Stimulated activated naive CD4-positive, alpha-beta T cell (primary cell): ENCODE measurements at regions not wholly inside any gene's neighbourhood (a gene's known extent, or its start where the extent isn't known, plus 50 kb on each side); places are given as distances from the start of the nearest gene placed in this dataset.

Experiments used
- DNase-seq, 6 experiments: peaks; one replicate each; lab custom pipeline; 2025; lab: John Stamatoyannopoulos, UW

DNA sequence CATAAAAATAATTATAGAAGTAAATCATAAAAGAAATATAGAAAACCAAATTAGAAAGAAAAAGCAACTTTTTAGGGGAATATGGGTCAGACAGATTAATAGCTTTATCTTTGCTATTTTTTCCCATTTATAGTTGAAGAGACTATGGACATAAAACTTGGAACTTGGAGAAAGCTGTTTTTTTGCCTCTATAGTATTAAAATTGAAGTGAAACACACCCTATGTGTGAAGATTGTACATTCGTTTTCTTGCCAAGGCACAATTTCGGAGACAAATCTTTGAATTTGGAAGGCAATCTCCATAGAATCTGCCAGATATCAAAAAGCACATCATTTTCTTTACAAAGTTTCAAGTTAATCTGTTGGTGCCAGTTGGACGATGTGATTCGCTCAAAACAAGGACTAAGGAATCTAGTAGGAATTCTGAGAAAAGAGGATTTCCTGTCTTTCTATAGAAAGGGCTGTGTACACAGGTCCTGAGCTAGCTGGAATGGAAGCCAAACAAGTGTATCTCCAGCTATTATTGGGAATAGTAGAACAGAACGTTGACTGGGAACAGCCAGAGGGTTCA, 156.3 kb downstream of the SLC7A11 start:
- no peak for DNase-seq

DNA sequence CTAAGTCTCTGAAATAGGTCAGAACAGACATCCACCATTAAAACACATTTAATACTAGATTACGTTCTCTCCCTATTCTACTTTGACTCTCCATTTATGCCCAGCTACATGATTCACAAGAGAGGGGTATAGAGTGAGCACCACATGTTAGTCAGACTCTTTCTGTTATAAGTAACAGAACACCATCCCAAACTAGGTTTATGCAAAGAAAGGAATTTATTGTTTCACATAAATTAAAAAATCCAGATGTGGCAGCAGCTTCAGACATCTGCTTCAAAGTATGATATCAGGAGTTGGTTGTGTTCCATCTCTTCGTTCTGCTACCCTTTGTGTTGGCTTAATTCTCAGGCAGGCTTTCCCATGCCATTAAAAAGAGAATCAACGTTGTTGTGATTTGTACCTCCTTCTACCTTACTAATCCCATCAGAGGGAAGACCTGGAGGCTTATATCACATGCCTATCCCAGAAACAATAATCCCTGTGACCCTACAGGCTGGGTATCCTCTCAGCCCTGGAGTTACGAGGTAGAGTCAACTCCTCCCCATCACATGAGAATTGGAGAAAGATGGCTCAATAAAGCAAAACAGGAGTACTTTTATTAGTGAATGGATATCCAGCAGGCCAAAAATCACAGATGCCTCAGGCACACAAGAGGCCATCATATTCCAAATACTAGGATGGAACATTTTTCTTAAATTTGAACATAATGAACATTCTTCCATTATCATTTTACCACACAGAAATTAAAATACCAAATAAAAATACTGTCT, 163.2 kb downstream of the SLC7A11 start:
- no peak for DNase-seq

DNA sequence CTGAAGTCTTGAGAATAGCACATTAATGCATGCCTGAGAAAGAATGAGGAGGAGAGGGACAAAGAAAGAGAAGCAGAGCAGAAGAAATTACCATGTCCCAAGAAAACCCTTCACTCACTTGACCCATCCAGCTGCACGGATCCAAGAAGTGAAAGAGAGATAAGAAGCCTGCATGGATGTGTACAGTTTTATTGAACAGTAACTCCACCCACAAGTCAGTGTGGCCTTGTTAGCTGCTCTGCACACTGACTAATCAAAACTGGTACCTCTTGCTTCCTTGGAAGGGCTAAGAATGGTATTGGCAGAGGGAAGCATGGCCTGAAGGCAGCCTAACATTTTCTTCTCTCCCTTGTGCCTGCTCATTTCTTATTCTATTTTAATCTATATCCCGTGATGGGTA, 163.9 kb downstream of the SLC7A11 start:
- no peak for DNase-seq

DNA sequence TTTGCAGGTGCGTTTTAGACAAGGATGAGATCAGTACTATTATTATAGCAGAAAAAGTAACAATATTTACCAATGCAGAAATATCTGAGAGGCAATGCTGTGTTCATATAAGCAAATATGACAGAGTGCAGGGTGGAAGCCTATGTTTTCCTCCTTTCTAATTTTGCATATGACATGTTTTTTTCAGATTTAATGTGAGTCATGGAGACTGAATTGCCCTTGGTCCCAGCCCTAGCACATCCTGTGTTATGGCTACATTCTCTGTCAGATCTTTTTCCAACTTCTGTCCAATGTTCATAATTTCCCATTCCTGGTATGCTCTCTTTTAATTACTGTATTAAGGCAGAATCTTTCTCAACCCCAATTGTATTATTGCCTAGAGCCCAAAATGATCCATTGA, 165.6 kb downstream of the SLC7A11 start:
- no peak for DNase-seq

DNA sequence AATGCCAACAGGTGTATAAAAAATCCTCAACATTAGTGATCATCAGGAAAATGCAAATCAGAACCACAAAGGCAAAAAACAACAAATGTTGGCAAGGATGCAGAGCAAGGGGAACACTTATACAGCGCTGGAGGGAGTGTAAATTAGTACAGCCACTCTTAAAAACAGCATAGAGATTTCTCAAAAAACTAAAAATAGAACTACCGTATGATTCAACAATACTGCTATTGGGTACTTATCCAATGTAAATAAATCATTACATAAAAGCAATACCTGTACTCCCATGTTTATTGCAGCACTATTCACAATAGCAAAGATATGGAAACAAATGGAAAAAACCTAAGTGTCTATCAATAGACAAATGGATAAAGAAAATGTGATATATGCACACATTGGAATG, 171.3 kb downstream of the SLC7A11 start:
- DNase-seq = no peak

DNA sequence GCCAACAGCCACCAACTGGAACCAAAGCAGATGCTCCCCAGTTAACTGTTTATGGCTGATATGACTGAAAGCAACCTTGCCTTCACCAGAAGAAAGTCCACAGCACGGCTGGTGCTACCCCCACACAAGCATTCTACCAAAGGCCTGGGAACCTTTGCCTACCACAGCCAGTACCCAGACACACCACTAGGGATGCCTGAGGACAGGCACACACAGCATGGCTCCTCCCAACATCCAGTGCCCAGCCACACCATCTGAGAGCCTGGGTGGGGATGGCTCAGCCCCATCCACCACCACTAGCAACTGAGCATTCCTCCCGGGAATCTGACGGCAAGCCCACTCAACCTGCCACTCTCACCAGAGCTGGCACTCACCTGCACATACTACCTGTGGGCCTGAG, 178.6 kb downstream of the SLC7A11 start:
- DNase-seq = no peak

DNA sequence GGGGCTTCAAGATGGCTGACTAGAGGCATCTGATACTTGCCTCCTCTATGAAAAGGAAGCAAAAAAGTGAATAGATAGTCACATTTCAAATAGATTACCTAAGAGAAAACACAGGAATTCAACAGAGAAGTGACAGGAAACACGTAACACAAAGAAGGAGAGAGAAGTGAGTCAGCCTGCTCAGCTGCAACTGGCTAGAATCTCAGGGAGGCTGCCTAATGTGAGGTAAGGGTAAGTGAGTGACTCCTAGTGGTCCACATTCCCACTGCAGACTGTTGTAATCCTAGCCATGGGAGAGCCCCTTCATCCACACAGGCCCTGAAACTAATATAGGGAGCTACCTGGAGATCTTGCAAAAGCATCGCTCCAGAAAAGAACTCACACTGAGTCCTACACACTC, 179.2 kb downstream of the SLC7A11 start:
- DNase-seq = no peak

DNA sequence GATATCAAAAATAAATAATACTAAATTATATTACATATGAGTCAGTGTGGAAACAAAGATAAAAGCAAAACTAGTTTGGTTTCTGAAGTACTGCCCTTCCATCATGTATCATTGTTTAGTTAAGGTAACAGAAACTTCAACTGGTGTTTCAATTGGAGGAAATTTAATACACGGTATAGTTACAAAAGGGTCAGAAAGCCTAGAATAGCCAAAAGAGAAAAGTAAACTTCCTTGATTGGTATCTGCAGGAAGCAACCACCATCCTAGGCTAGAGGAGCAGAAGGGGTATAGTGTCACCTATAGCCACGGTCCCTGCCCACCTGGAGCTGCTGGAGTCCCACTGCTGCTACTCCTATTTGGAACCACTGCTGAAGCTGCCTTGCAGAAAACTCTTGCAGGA, 185.6 kb downstream of the SLC7A11 start:
- no peak for DNase-seq

DNA sequence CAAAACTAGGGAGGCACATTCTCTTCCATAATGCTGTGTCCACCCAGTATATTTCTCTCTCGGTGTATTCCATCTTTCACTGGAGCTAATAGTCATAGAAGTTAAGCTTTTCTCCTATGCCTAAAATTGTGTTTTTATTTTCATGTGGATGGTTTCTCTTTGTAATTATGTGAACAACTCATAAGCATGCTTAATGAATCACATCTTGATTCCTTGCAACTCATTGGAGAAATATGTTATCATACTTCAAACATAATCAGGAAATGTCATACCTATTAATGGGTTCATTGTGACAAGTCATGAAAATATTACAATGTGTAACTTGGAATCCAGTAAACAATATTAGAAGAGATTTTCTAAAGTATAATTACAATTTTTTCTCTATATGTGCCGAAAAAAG, 186.3 kb downstream of the SLC7A11 start:
- DNase-seq = no peak

DNA sequence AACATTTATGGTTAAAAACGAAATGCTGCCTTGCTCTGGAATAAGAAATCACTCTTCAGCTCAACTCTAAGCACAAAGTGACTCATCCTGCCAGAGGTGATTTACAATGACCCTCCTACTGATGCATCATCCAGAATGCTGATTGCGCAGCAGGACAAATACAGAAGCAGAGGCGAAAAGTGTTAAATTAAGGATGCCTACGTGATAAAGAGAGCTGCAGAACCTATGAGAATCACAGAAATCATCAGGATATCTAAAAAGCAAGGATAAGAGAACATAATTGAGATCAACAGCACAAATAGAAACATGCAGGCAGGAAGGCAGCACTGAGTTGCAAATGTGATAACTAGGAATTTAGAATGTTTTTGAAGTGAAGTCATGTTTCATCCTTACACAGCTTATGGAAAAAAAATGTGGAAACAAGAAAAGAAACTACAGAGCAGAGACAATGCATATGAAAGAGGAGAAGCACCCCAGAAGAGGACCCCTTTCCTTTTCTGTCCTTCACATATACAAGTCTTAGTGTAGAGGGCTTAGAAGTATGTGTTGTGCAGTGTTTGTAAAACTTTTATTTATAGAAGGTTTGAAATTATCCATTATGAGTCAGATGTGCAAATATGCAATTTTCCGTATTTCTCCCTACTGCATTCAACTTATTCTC, 188.4 kb downstream of the SLC7A11 start:
- no peak for DNase-seq

DNA sequence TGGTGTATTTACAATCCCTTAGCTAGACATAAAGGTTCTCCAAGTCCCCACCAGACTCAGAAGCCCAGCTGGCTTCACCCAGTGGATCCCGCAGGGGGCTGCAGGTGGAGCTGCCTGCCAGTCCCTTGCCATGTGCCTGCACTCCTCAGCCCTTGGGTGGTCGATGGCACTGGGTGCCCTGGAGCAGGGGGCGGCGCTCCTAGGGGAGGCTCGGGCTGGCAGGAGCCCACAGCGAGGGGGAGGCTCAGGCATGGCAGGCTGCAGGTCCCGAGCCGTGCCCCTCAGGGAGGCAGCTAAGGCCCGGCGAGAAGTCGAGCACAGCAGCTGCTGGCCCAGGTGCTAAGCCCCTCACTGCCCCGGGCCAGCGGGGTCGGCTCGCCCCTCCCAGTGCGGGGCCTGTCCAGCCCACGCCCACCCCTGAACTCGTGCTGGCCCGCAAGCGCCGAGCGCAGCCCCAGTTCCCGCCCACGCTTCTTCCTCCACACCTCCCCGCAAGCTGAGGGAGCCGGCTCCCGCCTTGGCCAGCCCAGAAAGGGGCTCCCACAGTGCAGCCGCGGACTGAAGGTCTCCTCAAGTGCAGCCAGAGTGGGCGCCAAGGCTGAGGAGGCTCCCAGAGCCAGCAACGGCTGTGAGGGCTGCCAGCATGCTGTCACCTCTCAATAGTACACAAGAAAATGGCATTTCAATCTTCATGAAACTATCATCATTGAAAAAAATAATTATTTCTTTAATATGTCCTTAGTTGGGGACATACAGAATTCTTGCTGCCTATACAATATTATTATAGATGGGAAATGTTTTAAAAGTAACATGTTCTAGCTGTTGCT, 189.1 kb downstream of the SLC7A11 start:
- DNase-seq = no peak

DNA sequence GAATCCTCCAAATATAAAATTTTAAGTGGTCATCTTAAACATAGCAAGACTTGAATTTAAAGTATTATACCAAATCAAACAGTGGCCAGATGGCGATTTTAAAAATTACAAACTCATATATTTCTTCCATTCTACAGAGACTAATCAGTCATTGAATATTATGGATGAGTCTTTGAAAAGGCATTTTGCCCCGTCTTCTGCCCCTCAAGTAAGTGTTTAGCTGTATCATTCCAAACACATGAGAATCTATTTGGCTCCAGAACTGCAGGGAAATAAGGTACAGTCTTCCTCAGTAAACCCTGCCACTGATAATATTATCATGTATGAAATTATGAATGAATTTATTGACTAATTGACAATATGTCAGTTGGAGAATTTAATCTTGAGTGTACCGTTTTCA, 191.0 kb downstream of the SLC7A11 start:
- no peak for DNase-seq

DNA sequence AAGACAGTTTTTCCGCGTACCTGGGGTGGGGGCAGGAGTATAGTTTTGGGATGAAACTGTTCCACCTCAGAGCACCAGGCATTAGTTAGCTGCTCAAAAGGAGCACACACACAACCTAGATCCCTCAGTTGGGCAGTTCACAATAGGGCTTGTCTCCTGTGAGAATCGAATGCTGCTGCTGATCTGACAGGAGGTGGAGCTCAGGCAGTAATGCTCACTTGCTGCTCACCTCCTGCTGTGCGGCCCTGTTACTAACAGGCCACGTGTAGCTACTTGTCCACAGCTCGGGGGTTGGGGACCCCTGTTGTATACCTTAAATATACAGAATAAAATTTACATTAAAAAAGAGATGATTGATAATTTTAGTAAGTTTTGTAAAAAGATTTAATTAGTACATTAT, 191.5 kb downstream of the SLC7A11 start:
- no peak for DNase-seq

DNA sequence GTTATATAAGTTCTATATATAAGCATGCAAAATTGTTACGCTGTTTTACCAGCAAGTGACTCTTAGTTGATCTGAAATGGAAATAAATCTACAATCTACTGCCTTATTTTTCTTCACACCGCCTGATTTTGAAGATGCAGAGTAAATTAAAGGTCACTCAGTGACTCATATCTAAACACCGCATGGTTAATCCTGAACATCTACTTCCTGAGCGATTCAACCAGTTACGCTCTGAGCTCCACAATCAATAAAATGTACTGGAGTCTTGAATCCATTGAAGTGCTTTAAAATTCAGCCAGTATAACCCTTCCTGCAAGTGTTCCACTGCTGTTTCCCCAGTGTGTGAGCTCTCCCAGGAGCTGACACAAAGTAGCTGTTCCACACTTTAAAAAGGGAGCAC, 192.8 kb downstream of the SLC7A11 start:
- no peak for DNase-seq

DNA sequence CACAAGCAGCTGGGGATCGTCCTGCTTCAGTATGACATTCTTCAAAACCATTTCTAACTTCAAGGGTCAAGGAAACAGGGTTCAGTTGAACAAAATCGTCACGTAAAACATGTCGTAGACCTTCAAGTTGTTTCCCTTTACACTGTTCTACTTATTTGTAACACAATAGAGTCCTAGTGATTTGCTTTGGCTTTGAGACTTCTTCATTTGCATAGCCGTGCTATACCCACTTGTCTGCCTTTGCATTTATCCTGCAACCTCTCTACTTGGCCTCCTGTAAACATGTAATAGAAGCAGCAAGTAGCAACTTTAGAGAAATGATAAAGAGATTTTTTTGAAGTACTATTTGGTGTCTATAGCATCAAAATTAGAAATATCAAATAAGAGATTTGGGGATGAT, 194.9 kb downstream of the SLC7A11 start:
- no peak for DNase-seq

DNA sequence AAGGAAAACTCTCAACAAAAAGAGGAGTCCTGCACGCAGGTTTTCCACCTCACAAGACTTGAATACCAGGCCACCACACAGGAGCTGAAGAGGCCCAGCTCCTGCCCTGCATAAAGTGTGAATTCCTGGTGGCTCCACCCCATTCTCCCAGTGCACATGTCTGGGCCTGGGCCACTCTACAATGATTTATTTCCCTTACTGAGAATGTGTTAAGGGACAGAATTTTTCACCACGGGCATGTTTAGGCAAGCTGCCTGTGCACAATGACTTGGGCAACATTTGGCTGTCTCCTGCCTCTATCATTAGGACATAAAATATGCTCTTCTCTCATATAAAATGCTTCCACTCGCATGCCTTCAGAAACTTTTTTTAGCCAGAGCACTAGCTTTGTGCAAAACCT, 197.1 kb downstream of the SLC7A11 start:
- no peak for DNase-seq

DNA sequence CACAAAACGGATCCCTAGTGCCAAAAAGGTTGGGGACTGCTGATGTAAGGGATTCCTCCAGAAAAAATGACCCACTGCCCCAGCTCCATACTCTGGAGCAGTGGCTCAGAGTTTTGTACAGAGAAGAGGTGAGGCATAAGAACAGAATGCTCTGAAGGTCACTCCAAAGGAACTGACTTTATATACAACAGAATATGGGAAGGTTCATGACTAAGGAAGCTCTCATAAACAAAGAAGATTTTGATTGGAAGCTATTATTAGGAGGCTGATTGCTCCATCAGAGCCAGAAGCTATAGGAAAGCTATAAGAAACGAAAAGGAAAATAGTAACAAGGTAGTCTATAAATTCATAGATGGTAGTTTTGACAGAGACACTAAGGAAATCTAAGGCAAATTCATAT, 203.1 kb downstream of the SLC7A11 start:
- DNase-seq = no peak

DNA sequence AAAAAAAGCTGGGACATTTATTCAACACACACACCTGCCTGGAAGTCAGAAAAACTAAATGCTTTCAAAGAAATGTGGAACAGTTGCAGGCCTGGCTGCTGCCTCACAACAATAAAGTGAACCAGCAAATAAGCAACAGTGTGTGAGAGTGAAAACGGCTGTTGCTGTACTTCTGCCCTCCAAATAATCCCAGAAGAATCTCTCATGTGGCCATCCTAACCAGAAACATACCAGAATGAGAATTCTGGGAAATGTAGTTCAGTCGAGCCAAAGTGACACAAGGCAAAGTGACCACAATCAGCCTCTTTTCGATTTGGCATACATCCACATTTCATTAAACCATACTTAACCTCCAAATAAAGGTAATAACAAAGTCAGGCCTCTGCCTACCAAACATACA, 204.5 kb downstream of the SLC7A11 start:
- no peak for DNase-seq

DNA sequence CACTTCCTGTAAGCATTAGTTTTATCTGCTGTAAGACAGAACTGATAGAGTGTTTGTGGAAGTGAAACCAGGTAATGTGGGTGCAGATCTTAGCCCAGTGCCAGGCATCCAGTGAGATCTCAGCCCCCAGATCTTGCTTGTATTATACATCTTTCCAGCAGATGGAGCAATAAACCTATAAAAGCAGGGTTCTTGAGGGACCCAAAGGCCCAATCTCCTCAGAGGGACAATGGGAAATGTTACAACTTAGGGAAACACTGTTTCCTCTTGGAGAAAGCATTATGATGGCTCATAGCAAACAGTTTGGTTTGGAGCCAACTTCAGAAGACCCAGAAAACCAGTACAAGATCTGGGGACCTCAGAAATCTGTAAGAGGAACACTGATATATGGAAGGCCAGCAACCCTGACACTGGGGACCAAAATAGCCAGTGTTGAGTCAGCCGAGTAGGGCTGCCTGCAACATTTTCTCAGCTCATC, 206.3 kb downstream of the SLC7A11 start:
- no peak for DNase-seq

DNA sequence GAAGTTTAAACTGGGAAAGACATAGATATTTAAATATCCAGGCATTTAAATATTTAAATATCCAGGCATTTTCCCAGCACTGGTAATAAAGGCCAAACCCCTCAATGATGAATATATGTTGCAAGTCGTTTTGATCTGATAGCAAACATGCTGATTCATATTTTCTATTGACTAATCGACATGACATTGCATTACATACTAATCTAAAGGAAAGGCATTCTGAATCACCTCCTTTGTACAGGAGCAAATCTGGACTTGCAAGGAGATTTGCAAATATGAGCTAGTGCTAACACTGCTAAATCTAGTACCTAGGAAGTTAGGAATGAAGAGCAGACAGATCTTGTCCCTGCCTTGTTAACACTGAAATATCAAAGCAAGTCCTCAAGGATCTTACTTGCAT, 207.3 kb downstream of the SLC7A11 start:
- no peak for DNase-seq

DNA sequence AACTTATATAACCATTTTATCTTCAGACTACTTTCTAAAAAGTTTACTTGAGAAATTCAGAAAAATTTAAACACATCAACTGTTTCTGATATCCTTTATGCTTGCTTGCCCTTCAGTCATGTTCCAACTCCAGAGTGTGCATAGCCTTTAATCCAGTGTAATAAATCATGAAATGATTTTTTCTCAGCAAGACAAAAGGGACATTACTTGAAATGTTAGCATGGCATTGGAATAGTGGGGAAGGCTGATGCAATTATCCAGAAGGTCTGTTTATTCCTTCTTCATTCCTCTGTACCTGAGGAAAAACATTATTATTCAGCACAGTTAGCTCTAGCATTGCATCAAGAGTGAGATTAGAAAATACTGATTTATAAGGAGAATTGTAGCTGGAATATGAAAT, 209.9 kb downstream of the SLC7A11 start:
- DNase-seq = no peak

DNA sequence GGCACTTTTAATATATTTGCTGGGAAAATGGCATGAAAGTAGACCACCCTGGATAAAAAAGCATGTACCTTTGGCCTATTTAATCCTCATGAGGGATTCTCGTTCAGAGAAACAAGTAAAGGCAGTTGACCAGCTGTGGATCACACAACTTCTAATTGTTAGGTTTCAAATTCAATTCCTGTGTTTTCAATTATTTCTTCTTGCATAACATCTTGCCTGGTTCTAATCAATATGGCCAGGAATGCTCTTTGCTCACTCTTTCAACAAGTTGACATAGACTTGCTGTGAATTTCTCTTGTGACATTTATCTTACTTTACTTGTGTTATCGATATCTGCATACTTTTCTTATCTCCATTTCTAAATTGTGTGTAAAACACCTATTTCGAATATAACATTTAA, 211.8 kb downstream of the SLC7A11 start:
- DNase-seq = no peak

DNA sequence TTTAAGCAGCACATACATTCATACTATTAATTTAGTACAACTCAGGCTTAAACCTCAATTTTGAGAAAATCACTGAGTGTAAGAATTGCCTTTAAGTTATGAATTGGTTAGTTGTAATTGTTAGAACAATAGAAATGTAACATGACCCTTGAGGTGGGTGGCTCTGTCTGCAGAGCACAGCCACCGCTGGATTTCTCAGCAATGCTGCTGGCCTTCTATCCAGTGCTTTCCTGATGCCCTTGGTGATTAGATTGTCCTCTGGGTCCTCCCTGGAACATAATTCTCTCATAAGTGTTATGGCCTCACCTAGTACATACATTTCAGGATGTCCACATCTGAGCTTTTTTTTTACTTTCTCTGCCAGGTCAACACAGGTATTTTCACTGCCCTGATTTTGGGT, 213.2 kb downstream of the SLC7A11 start:
- DNase-seq = no peak
